Myocyte (in vitro differentiated cells): ENCODE measurements at regions not wholly inside any gene's neighbourhood (a gene's known extent, or its start where the extent isn't known, plus 50 kb on each side); places are given as distances from the start of the nearest gene placed in this dataset.
A peak's percentile ranks its signal among the peaks of the same experiment; 100 is the strongest.
"Not testable (repeated sequence)": the region's sequence is repeated elsewhere in the genome, so short reads cannot be mapped to it uniquely, and the experiment has no call there.

Experiments used
- DNase-seq: peaks from one replicate; pipeline ENCODE4 v3.0.0-alpha.2; 2012; ENCODE audit warnings: low read depth

GRCh38 chr18:10114717-10115463 lies 201.1 kb downstream of the VAPA start:
- no peak for DNase-seq

- DNase-seq, result no peak
Measured at GRCh38 chr18:10116574-10116973, 202.8 kb downstream of the VAPA start.

DNA sequence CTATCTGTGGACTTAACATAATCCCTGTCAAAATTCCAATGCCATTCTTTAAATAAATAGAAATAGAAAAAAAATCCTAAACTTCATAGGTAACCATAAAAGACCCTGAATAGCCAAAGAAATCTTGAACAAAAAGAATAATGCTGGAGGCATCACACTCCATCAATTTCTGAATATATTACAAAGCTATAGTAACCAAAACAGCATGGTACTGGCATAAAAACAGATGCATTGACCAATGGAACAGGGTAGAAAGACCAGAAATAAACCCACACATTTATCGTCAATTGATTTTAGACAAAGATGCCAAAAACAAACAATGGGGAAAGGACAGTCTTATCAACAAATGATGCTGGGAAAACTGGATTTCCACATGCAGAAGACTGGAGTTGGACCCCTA lies 205.7 kb downstream of the VAPA start:
- no peak for DNase-seq

DNA sequence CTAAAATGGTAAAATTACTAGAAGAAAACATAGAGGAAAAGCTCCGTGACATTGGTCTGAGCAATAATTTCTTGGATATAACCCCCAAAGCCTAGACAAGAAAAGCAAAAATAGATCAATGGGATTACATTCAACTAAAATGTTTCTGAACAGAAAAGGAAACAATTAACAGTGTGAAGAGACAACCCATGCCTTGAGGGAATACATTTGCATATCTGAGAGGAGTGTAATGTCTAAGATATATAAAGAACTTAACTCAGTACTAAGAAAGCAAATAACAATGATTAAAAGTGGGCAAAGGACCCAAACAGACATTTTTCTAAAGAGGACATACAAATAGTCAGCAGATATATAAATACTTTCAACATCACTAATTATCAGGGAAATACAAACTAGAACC lies 206.2 kb downstream of the VAPA start:
- no peak for DNase-seq

DNA sequence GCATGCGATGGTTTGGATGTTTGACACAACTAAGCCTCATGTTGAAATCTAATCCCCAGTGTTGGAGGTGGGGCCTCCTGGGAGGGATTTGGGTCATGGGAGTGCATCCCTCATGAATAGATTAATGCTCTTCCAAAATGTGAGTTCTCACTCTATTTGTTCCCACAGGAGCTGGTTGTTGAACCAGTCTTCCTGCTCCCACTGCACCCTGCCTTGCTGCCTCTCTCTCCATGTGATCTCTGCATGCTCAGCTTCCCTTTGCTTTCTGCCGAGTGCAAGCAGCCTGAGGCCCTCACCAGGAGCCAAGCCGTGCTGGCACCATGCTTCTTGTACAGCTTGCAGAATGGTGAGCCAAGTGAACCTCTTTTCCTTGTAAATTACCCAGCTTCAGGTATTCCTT lies 206.8 kb downstream of the VAPA start:
- DNase-seq, result no peak

DNA sequence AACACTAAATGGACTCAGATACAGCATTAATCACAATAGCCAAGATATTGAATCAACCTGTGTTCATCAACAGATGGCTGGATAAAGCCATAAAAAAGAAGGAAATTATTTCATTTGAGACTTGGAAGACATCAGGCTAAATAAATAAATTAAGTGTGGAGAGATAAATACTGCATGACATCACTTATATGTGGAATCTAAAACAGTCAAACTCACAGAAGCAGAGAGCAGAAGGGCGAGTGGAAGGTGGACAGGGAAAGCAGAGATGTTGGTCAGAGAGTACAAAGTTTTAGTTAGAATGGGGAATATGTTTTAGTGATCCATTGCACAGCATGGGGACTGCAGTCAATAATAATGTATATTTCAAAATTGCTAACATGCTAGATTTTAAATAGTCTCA lies 207.2 kb downstream of the VAPA start:
- DNase-seq, result no peak

DNA sequence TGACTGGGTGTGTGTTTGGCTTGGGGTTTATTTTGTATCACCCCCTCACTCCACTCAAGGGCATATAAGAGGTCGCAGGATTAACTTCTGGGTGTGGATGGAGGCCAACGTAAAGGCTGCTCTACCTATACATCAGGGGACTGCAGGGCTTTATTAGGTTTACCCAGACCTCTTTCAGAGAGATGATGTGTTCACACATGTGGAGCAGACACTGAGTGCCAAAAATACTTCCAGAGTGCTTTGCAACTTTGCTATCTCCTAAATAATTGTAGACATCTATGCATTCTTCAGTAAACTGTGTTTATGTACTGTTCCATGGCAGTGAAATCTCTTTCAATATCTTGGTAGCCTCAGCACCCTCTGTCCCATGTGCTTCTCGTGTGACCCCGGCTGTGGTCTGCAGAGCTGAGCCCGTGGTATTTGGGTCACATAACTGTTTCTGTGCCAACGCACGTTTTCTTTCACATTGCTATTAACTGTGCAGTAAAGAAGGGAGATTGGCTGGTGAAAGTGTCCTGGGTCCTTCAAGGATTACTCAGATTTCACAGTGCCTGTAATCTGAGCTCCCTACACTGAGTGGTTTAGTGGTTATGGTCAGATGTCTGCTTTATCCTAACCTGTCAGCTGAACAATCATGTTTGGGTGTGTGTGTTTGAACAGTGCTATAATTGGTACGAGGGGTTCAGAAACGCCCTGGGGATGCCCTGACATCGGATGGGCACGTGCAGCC lies 208.1 kb downstream of the VAPA start:
- DNase-seq, result peak; percentile 98

DNA sequence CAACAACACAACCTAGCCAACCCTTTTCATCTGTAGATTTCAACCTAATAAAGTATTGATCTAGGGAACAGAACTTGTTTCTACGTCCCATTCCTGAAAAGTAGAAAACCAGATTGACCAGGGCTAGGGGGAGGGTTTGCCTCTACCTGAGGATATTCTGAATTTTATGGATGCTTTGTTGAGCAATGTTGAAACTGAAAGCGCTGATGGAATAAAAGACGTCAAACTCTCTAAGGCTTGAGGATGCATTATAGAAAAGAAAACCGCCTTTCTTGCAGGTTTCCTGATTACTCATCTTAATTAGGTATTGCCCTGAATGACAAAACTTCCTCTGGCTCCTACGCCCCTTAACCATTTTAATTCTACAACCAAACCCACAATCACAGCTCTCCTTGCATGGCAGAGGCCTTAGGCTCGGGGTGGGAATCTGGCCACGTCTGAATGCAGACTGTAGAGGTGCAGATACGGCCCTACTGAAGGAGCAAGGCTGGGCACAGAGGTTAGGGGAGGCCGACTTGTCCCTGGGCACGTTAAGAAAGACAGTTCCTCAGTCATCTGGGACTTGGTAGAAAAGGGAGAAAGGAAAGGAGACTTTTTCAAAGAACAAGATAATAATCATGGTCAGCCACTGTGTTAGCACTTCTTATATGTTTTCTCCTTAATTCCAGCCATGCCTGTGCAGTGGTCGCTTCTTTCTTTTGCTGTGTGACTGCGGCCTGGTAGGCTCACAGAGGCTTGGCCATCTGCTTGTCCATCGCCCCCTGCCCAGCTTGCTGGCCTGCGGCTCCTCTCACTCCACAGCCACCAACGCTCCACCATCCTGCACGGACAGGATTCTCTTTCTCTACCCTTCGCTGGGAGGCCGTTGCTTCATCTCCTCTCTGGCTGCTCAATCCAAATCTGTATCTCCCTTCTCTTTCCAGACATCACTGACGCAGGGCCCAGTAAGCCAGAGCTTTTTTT lies 209.5 kb downstream of the VAPA start:
- no peak for DNase-seq

- no peak for DNase-seq
Measured at GRCh38 chr18:10124071-10124470, 210.3 kb downstream of the VAPA start.

- DNase-seq, result no peak
Measured at GRCh38 chr18:10124557-10124956, 210.7 kb downstream of the VAPA start.

GRCh38 chr18:10124967-10125366 lies 211.2 kb downstream of the VAPA start:
- DNase-seq, result no peak

GRCh38 chr18:10127729-10128128 lies 213.9 kb downstream of the VAPA start:
- DNase-seq, result no peak

DNA sequence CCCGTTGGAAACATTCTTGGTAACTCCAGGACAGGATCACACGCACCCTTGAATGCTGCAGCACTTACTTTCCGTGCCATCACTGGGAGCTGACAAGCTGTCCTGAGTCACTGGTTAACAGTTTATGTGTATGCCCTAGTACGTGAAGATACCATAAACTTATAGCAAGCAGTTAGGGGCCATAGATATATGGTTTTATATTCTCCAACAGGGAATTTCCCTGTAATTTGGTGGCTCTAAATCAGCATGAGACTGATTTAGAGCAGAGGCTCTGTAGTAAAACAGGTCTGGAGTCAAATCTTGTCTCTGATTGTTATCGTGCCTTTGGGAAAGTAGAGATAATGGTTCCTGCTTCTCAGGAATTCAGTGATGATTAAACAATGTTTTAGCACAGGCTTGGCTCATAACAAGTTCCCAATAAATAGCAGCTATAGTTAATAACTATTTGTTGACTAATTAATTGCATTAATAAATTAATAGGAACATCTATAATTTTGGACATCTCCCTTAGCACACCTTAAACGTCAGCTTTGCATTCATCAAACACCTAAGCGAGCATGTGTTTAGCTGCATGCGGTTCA lies 215.2 kb downstream of the VAPA start:
- no peak for DNase-seq

DNA sequence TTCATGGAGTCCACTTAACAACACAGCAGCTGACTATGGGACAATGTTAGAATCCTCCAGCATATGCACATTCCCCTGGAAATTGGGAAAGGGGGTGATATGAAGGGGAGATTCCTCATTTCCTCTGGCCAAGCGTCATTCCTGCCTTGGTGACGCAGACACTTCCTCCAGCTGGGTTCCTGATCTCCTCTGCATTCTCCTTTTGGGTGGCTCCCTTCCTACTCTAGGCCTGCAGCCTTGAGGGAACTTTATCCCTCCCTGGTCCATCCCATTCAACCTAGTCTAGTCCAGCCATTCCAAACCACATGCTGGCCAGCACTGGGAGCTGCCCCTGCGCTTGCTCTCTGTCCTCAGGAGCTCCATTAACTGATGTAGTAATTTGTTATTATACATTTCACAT lies 216.8 kb downstream of the VAPA start:
- no peak for DNase-seq

DNA sequence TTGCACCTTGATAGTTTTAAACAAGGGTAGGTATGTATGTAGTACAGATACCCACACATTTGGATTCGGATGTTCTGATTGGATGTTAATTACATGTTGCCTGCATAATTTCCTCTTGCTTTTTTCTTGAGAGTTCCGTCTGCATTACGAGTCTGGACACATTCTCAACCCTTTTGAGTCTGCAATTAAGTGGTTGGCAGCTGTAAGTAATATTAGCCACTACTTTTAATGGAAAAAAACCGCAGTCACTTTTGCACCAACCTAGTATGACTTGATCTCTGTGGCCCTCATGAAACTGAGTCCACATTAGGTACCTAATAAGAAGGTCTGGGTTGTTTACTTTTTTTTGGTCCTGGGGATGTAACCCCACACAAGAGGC lies 217.3 kb downstream of the VAPA start:
- DNase-seq, result no peak

DNA sequence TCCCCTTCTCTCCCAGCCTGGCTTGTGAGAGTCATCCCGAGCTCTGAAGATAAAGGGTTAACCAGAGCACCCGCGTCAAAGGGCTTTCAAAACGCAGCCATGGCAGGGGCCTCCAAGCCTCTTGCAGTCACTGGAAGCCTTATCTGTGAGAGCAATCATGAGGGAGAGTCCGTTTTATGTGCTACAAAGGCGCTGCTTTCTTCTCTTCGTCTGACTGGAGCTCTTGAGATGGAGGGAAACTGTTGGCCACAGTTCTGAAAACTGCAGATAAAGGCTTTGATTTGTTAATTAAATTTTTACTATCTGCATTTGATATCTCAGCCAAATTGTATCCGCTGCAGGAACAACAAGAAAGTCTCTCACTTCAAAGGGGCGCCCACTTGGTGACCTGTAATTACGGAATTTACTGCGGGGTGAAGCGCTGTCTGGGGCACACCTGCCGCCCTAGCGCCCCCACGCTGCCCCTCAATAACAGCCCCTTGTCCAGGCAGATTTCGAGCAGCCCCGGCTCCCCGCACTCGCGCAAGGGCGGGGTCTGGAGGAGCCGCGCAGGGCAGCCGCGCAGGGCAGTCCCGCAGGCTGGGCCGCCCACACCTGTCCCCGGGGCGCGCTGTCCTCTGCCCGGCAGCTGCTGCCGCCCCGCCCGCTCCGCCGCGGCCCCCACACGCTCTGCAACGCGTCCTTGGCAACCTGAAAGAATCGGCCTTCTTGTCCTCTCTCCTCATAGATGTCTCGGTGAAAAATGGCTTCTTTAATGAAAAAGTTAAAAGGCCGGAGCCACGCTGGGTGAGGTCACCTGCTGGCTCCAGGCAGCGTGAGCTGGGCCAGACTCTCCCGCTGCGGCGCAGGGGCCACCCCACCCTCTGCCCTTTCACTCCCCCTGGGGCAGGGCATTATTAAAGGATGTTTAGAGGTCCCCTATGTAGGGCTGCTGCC lies 217.9 kb downstream of the VAPA start:
- DNase-seq, result peak; percentile 41

- no peak for DNase-seq
Measured at GRCh38 chr18:10133516-10133915, 219.7 kb downstream of the VAPA start.

- no peak for DNase-seq
Measured at GRCh38 chr18:10134204-10134603, 220.4 kb downstream of the VAPA start.

- DNase-seq, result not testable (repeated sequence)
Measured at GRCh38 chr18:10134749-10135148, 220.9 kb downstream of the VAPA start.

- DNase-seq, result no peak
Measured at GRCh38 chr18:10135302-10135926, 221.6 kb downstream of the VAPA start.
